CD14-positive monocyte (primary cell): ENCODE measurements at regions not wholly inside any gene's neighbourhood (a gene's known extent, or its start where the extent isn't known, plus 50 kb on each side); places are given as distances from the start of the nearest gene placed in this dataset.

Source experiments
- DNase-seq, 3 donors: peaks; one replicate each; pipeline ENCODE4 v3.0.0-alpha.2; 2011 to 2022
- H2AFZ ChIP-seq: 2 replicates; pipeline ENCODE4 v1.6.0; 2012; ENCODE audit warnings: mild to moderate bottlenecking, low read depth, low read length, inconsistent platforms; ENCODE audit not compliant: insufficient read depth, poor library complexity, severe bottlenecking
- H3K27ac ChIP-seq, 2 donors: 1 replicate in 1 of 2; 2 replicates in 1 of 2; pipeline ENCODE4 v1.5.1; 2012 to 2013; ENCODE audit warnings: low read length in 2 of 2, control low read depth in 1 of 2, inconsistent platforms in 1 of 2, low read depth in 1 of 2, mild to moderate bottlenecking in 1 of 2
- H3K27me3 ChIP-seq, 2 donors: one replicate each; pipeline versions ENCODE4 v1.6.0 to v1.6.1; 2011 to 2013; ENCODE audit warnings: low read length in 2 of 2; ENCODE audit not compliant: control insufficient read depth in 2 of 2, insufficient read depth in 2 of 2
- H3K36me3 ChIP-seq, 2 donors: replicated peaks in 1 of 2; 1 replicate in 1 of 2; 2 replicates in 1 of 2; pipeline versions ENCODE4 v1.5.1 to v1.6.1; 2012 to 2013; ENCODE audit warnings: low read length in 2 of 2, control low read depth in 1 of 2, inconsistent platforms in 1 of 2, mild to moderate bottlenecking in 1 of 2; ENCODE audit not compliant: insufficient read depth in 2 of 2, control insufficient read depth in 1 of 2
- H3K4me1 ChIP-seq, 2 donors: 1 replicate in 1 of 2; 2 replicates in 1 of 2; pipeline versions ENCODE4 v1.5.1 to v1.6.1; 2012 to 2013; ENCODE audit warnings: low read length in 2 of 2, control low read depth in 1 of 2, inconsistent platforms in 1 of 2, mild to moderate bottlenecking in 1 of 2, moderate library complexity in 1 of 2; ENCODE audit not compliant: insufficient read depth in 2 of 2, control insufficient read depth in 1 of 2
- H3K4me2 ChIP-seq: replicated peaks from 2 replicates; pipeline ENCODE3; 2012; ENCODE audit warnings: low read length, moderate library complexity, mild to moderate bottlenecking; ENCODE audit not compliant: poor library complexity, severe bottlenecking; ENCODE audit errors: extremely low read depth
- H3K4me3 ChIP-seq, 3 experiments: fragments of 200-600 bp in 1 of 3; sonication (generic) in 1 of 3; replicated peaks in 1 of 3; 1 replicate in 2 of 3; 2 replicates in 1 of 3; pipeline ENCODE4 v1.5.1; 2011 to 2013; ENCODE audit warnings: low read length in 3 of 3, mild to moderate bottlenecking in 3 of 3, control low read depth in 2 of 3, low read depth in 2 of 3, inconsistent platforms in 1 of 3, moderate library complexity in 1 of 3
- H3K79me2 ChIP-seq: 2 replicates; pipeline ENCODE4 v1.6.0; 2012; ENCODE audit warnings: mild to moderate bottlenecking, control low read depth, inconsistent platforms, low read length, moderate library complexity; ENCODE audit not compliant: insufficient read depth
- H3K9ac ChIP-seq: 2 replicates; pipeline ENCODE4 v1.6.0; 2017; ENCODE audit warnings: low read length, mild to moderate bottlenecking; ENCODE audit not compliant: insufficient read depth, poor library complexity, severe bottlenecking
- H3K9me3 ChIP-seq, 2 donors: replicated peaks in 1 of 2; 1 replicate in 1 of 2; 2 replicates in 1 of 2; pipeline versions ENCODE4 v1.5.1 to v1.6.1; 2012 to 2013; ENCODE audit warnings: low read length in 2 of 2, control low read depth in 1 of 2; ENCODE audit not compliant: control insufficient read depth in 1 of 2, insufficient read depth in 1 of 2
- H4K20me1 ChIP-seq: 2 replicates; pipeline ENCODE4 v1.6.0; 2012; ENCODE audit warnings: mild to moderate bottlenecking, low read length, control low read depth, moderate library complexity; ENCODE audit not compliant: insufficient read depth
- H3K27ac Mint-ChIP-seq, 7 donors: one replicate each; pipeline ENCODE4 v1.8.0; 2020; ENCODE audit warnings: mild to moderate bottlenecking in 7 of 7, mixed read lengths in 7 of 7, moderate library complexity in 6 of 7, inconsistent platforms in 2 of 7
- H3K27me3 Mint-ChIP-seq, 3 donors: one replicate each; pipeline ENCODE4 v1.8.0; 2021 to 2022; ENCODE audit warnings: low read depth in 3 of 3, mild to moderate bottlenecking in 3 of 3, mixed read lengths in 3 of 3, moderate library complexity in 3 of 3, inconsistent platforms in 1 of 3
- H3K36me3 Mint-ChIP-seq, 2 donors: one replicate each; pipeline ENCODE4 v1.8.0; 2020; ENCODE audit warnings: mixed read lengths in 2 of 2, inconsistent platforms in 1 of 2, mild to moderate bottlenecking in 1 of 2
- H3K4me1 Mint-ChIP-seq: one replicate; pipeline ENCODE4 v1.8.0; 2020; ENCODE audit warnings: mild to moderate bottlenecking, mixed read lengths
- H3K4me3 Mint-ChIP-seq, 2 donors: one replicate each; pipeline ENCODE4 v1.8.0; 2020; ENCODE audit warnings: mild to moderate bottlenecking in 2 of 2, mixed read lengths in 2 of 2, moderate library complexity in 1 of 2
- H3K9me3 Mint-ChIP-seq, 7 donors: one replicate each; pipeline ENCODE4 v1.8.0; 2020 to 2022; ENCODE audit warnings: mixed read lengths in 7 of 7, mild to moderate bottlenecking in 6 of 7, moderate library complexity in 6 of 7, inconsistent platforms in 2 of 7
- CTCF ChIP-seq: fragments of 200-600 bp; IDR thresholded peaks from one replicate; pipeline ENCODE4 v1.8.0; 2022; ENCODE audit warnings: antibody characterized with exemption, mild to moderate bottlenecking
- WGBS: methylation state at CpG from one replicate; pipeline ENCODE4 v1.1.5; 2013; ENCODE audit warnings: missing lambda C conversion rate; ENCODE audit not compliant: insufficient coverage; 5-methylcytosine and 5-hydroxymethylcytosine counted together
- intact Hi-C, 2 donors: fragments of 100-400 bp; cut with micrococcal nuclease; formaldehyde crosslinking; loops; one replicate each; pipeline versions ENCODE4 v1.15.0 to v1.15.1; 2023

GRCh38 chr3:194046531-194046930 is 89.4 kb upstream of the HES1 start:
- peaks cover 7 to 10% of the 10 kb centered on the region in 2 donors for H3K36me3 Mint-ChIP-seq
- H3K27ac Mint-ChIP-seq = peak overlapping the region; percentile 86 to 94 (median 92)
- no peaks in the 10 kb centered on the region for H4K20me1 ChIP-seq
- H3K4me3 ChIP-seq = no peak overlapping the region
- WGBS = no CpG with 5 or more reads among the region's 1 CpG
- H3K27ac ChIP-seq = peak overlapping the region; percentile 78 to 86
- H2AFZ ChIP-seq = no peak overlapping the region
- no peaks in the 10 kb centered on the region for H3K36me3 ChIP-seq
- DNase-seq = no peak
- peaks cover 3 to 6% (median 4%) of the 10 kb centered on the region in 3 donors for H3K27me3 Mint-ChIP-seq
- no peaks in the 10 kb centered on the region for H3K79me2 ChIP-seq
- H3K9ac ChIP-seq = no peak overlapping the region
- H3K9me3 Mint-ChIP-seq = peaks cover 2 to 15% (median 13%) of the 10 kb centered on the region in 7 donors
- intact Hi-C loops = loop anchor here in 1 of 2 donors (5.0 kb wide), 1 partner anchor 34 kb away; no protein-coding TSS in a partner anchor
- no peak for TF ChIP-seq CTCF
- peaks cover 31 to 32% of the 10 kb centered on the region in 2 donors for H3K4me1 ChIP-seq
- no peaks in the 10 kb centered on the region for H3K27me3 ChIP-seq
- H3K4me1 Mint-ChIP-seq = peaks cover 37% of the 10 kb centered on the region
- peak overlapping the region in 1 of 2 donors; percentile 35 for H3K4me3 Mint-ChIP-seq
- H3K4me2 ChIP-seq = peak overlapping the region; percentile 59
- H3K9me3 ChIP-seq = peaks cover 7 to 10% of the 10 kb centered on the region in 2 donors

GRCh38 chr3:194046995-194047645 is 88.8 kb upstream of the HES1 start:
- intact Hi-C loops = loop anchor here in 1 of 2 donors (5.0 kb wide), 1 partner anchor 35 kb away; no protein-coding TSS in a partner anchor
- Histone ChIP-seq H3K79me2 (no peaks in the 10 kb centered on the region), H4K20me1 (no peaks in the 10 kb centered on the region), H3K4me2 (peak overlapping the region; percentile 59), H3K27ac (peak overlapping the region; percentile 78 to 86), H3K27me3 (no peaks in the 10 kb centered on the region), H3K36me3 (no peaks in the 10 kb centered on the region), H3K4me1 (peaks cover 37 to 38% of the 10 kb centered on the region in 2 donors), H3K4me3 (peak overlapping the region in 1 of 3 experiments; percentile 49), H2AFZ (peak overlapping the region; percentile 43), H3K9me3 (peaks cover 7 to 11% of the 10 kb centered on the region in 2 donors), H3K9ac (no peak overlapping the region)
- 0% methylated on average over 2 of the region's 4 CpGs for WGBS
- Mint-ChIP-seq H3K27ac (peak overlapping the region; percentile 86 to 94 (median 92)), H3K4me3 (peak overlapping the region; percentile 4 to 67), H3K9me3 (peaks cover 2 to 17% (median 13%) of the 10 kb centered on the region in 7 donors), H3K27me3 (peaks cover 4 to 6% (median 6%) of the 10 kb centered on the region in 3 donors), H3K36me3 (peaks cover 7 to 10% of the 10 kb centered on the region in 2 donors), H3K4me1 (peaks cover 43% of the 10 kb centered on the region)
- TF ChIP-seq CTCF = no peak
- DNase-seq = peak; percentile 49 to 64 (median 63)
